H1 (cell line): ENCODE measurements at regions not wholly inside any gene's neighbourhood (a gene's known extent, or its start where the extent isn't known, plus 50 kb on each side); places are given as distances from the start of the nearest gene placed in this dataset.

Source experiments
- CTCF ChIP-seq, 3 experiments: IDR thresholded peaks; 1 replicate in 2 of 3; 2 replicates in 1 of 3; pipeline versions ENCODE4 v1.5.1 to v1.6.1; 2011; ENCODE audit warnings: low read length in 3 of 3, mild to moderate bottlenecking in 3 of 3, inconsistent platforms in 2 of 3, low read depth in 1 of 3, moderate library complexity in 1 of 3; ENCODE audit not compliant: insufficient read depth in 1 of 3; ENCODE audit errors: control extremely low read depth in 1 of 3
- POLR2A ChIP-seq, 2 experiments: IDR thresholded peaks; 1 replicate in 1 of 2; 2 replicates in 1 of 2; pipeline ENCODE4 v1.6.1; 2011; ENCODE audit warnings: low read depth in 2 of 2, low read length in 2 of 2, mild to moderate bottlenecking in 2 of 2; ENCODE audit errors: control extremely low read depth in 1 of 2

- TF ChIP-seq CTCF (IDR thresholded peaks at IDR 0.05; ENCODE audit: control extremely low read depth in 1 of 3, insufficient read depth in 1 of 3, low read depth in 1 of 3, low read length in 3 of 3), result no peak
- TF ChIP-seq POLR2A (IDR thresholded peaks at IDR 0.05; ENCODE audit: control extremely low read depth in 1 of 2, low read depth in 2 of 2, low read length in 2 of 2), result no peak
These were observed 124.1 kb upstream of the TMCO5A start for GRCh38 chr15:37810381-37810780.
